ENCODE measurements at regions not wholly inside any gene's neighbourhood (a gene's known extent, or its start where the extent isn't known, plus 50 kb on each side); places are given as distances from the start of the nearest gene placed in this dataset.
A peak's percentile ranks its signal among the peaks of the same experiment; 100 is the strongest.

DNA sequence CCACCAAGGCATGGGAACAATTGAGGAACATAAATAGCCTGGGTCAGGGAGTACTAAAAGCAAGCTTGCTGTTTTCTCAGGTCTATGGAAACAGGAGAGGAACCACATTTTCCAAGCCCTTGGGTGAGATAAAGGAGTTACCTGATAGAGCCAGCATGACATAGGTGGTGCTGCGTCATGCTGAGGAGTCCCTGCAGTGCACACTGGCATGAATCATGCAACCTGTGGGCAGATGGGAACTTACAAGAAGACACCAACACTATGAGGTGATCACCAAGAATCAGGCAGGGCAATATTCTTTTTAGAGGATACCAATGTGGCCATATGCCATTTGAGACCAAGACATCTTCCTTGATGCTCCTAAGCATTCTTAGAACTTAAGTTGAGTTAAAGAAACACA is 531.8 kb downstream of the ZEB2 start:
- DNase-seq (ENCODE audit: low read depth, low spot score), result no peak
- no peak overlapping the region for H3K27ac ChIP-seq

DNA sequence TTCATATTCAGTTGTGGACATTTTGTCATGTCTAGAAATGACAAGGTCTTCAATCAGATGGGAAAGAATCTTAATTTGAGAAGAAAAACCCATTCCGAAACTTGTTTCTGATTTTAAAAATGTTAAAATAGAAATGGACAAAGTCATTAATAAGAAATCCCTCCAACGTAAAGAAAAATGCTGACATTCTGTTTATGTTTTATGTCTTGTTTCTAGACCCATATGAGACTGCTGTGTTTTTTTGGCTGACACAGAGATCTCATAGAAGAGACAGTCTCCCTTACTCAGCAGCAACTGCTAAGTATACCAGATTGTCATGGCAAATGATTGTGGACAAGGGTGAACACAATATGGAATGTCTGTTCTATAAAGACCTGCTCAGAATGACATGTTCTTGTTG is 538.5 kb downstream of the ZEB2 start:
- DNase-seq (ENCODE audit: low read depth, low spot score), result no peak
- H3K27ac ChIP-seq, result no peak overlapping the region

DNA sequence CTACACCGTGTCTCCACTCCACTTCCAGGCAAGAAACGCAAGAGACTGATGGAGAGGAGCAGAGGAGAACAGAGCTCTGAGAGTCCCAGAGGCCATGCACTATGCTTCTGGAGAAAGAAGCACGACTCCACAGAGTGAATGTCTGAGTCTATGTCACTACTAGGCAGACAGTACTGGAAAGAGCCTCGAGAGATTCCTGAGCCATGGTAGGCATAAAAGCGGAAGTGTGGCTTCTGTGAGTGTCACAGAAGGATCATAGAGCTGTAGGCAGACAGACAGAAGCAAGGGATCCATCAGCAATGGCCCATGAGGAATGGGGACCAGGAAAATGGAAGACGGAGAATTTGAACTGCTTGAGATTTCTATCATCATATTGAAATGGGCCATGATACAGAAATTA is 542.6 kb downstream of the ZEB2 start:
- DNase-seq (ENCODE audit: low read depth, low spot score), result no peak
- H3K27ac ChIP-seq, result no peak overlapping the region

DNA sequence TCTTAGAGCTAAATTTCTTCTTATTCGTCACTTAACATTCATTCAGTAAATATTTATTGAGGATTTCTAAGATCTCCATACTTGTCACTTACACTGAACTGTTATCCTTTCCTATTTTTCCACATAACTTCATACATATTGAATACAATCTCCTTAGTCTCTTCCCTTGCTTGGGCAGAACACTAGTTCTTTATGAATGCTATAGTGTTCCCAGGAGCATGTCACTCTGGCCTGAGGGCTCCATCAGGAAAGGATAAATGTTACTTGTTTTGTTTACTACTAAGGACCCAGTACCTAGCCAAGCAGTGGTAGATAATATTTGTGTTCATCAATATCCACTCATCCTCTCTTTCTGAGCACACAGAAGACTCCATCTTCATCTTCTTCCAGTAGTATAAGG is 544.7 kb downstream of the ZEB2 start:
- no peak for DNase-seq (ENCODE audit: low read depth, low spot score)

DNA sequence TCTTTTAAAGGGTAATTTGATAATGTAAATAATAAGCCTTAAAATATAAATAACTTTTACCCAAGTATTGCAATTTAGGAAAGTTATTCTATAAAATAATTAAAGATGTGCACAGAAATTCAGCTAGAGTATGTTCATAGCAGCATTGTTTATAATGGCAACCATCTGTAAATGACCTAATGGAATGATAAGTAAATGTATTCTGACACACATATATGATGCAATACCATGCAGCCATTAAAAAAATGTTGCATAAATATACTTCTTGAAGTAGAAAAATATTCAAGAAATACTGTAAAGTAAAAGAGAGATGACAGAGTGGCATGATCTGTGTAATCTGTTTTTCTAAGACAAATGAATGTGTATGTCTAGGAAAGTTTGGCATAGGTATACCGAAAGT is 545.7 kb downstream of the ZEB2 start:
- H3K27ac ChIP-seq, result no peak overlapping the region
- no peak for DNase-seq (ENCODE audit: low read depth, low spot score)

More for the DNA sequence above, 544.7 kb downstream of the ZEB2 start:
- no peak overlapping the region for H3K27ac ChIP-seq

DNA sequence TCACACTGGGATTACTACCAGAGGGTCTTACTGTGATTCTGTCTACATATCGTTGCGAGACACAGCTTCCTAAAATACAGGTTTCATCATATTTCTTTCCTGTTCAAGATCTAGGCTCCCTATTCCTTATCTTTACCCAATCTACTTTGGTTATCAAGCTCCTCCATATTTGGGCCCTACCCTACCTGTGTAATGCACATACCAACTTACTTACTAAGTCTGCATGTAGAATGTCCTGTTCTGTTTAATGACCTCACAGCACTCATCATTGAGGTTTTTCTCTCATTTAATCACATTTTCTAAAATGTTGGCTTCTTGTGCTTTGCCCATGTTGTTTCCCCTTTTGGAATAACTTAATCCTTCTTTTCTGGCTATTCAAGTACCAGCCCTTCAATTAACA is 551.1 kb downstream of the ZEB2 start:
- no peak for DNase-seq (ENCODE audit: low read depth, low spot score)
- no peak overlapping the region for H3K27ac ChIP-seq

DNA sequence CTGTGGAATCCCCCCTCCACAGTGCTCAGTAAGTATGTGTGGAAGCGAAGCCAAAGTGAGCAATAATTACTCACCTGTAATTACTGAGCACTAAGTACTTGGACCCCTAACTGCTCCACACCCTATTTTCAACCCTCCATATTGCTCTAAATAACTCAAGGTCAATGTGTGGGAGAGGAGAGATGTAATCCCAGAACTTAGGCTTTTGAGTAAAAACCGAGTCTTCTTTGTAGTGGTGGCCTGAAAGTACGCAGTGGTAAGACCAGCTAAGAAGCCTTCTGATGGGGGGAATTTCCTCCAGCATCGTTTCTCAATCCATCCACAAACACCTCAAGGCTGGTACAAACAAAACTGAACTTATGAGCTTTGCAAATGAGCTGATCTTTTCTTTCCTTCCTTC is 551.6 kb downstream of the ZEB2 start:
- DNase-seq (ENCODE audit: low read depth, low spot score), result no peak
- no peak overlapping the region for H3K27ac ChIP-seq

DNA sequence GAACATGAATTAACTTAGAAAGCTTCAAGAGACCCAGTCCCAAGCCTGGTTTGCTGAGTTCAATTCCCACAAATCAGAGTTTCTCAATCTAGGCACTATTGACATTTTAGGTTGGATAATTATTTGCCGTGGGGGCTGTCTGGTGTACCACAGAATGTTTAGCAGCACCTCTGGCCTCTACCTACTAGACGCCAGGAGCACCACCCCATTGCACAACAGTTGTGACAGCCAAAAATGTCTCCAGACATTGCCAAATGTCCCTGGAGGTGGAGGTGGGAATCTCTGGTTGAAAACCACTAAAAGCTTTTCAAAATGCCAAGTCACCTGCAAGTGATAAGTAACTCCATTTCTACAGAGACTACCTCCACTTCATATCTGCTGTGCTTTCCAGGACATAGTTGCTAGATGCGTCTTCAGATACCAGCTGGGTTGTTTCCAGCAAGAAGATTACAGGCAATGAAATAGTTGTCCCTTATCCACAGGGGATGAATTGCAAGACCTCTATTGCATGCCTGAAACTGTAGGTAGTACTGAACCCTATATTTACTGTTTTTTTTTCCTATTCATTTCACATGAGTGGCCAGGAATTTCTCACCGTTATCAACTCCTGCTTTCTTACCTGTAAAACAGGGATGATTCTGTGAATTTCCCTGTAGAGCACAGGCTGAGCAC is 554.3 kb downstream of the ZEB2 start:
- no peak for DNase-seq (ENCODE audit: low read depth, low spot score)
- no peak overlapping the region for H3K27ac ChIP-seq

DNA sequence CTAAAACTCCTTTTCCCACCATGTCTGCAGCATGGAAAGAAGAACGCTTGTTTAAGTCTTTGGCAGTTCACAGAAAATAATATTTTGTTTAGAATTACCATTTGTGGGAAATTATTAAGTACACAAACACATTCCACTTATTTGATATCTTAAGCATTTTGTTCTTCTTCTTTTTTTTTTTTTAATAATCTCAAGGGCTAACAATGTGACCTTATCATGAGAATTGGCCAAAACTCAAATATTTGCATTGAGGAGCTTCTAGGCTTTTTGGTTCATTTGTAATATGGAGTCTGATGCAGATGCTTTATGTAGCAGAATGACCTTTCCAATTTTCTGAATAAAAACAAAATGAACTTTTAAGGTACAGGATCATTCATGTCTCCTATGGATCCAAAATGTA is 555.0 kb downstream of the ZEB2 start:
- DNase-seq (ENCODE audit: low read depth, low spot score), result no peak

DNA sequence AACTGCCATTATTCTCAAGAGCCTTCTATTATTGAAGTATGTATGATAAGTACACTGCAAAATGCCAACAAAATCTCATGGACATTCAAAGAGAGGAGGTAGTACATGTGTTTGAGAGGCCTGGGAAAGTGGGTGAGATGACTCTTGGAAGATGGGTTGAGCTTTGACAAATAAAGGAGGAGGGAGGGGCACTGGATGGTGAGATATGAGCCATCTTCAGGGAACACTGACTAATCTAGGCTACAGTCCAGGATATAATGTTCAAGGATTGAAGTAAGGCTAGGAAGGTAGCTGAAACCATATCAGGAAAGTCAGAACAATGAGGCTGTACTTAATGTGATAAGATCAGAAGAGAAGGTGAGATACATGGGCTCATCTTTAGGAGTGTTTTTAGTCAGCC is 559.7 kb downstream of the ZEB2 start:
- H3K27ac ChIP-seq, result no peak overlapping the region
- DNase-seq (ENCODE audit: low read depth, low spot score), result peak; percentile 2

More for the DNA sequence above, 555.0 kb downstream of the ZEB2 start:
- no peak overlapping the region for H3K27ac ChIP-seq

DNA sequence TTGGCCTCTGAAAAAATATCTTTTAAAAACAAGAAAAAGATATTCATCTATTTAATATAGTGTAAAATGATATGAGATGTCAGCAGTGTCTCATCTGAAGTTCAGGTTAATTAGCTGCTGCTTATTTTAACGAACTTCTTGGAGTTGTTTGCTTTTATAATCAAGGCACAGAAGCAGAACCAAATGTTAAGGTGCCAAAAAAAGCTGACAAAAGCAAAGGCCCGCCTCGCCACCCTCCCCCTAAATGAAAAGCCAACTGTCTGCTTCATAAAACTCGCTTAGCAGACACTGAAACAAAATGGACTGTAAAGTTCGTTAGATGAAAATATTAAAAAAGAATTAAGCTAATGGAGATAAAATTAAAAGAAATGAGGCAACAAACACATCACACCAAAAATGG is 562.6 kb downstream of the ZEB2 start:
- H3K27ac ChIP-seq, result no peak overlapping the region
- DNase-seq (ENCODE audit: low read depth, low spot score), result no peak

DNA sequence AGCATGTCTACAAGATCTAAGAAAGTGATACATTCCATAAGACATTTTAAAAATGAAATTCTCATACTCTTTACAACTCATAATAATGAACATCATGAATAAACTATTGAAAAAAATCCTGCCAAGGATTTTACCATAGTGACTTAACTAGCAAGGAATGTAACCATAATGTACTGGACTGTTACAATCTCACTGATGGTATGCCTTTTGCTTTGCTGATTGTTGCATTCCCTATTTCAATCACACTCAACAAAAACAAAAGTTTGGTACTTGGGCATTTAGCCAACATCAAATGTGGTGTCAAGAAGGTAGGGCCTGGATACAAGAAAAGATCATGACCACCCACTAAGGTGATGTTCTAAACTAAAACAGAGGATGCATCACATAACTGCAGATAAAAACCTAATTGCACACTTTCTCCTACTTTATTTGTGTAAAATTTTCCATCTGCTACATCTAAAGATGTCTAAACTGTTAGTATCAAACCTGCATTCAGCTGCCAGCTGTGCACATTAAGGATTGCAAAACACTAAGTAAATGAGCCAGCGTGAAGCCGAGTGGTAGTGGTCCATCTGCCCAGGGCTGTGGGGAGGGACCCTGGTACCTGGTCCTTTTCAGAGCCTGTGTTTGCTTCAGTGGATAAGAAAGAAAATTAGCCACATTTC is 564.4 kb downstream of the ZEB2 start:
- no peak overlapping the region for H3K27ac ChIP-seq
- no peak for DNase-seq (ENCODE audit: low read depth, low spot score)

DNA sequence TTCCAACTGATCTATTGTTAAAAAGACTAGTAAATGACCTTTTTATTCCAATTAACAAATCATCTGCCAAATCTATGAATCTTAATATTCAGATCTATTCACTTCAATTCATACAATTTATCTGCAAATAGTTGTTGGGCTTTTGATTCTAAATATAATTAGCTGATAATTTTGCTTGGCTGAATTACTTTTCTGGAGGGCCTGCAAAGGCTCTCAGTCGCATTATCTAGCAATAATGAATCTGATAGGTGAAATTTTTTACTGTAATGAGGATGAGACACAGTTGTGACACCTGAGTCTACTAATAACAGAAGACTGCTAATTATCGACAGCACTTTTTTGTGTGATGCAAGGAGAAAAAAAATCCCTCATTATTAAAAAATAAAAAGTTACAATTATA is 565.1 kb downstream of the ZEB2 start:
- DNase-seq (ENCODE audit: low read depth, low spot score), result no peak
- no peak overlapping the region for H3K27ac ChIP-seq

DNA sequence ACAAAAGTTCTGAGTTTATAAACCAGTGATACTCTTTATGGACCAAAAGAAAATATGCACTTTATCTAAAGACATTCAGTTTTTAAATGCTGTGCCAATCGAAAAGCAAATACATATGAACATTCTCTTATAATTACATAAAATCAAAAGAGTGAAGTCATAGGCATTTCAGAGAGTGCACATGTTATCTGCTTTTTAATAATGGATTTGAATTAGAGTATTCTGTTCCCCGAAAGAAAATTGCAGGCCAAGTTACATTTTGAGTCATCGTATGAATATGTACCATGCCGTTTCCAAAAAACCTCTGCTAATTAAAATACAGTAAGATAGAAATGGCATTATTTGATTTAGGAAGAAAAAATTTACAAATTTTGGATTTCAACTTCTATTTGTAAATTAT is 565.7 kb downstream of the ZEB2 start:
- H3K27ac ChIP-seq, result no peak overlapping the region
- no peak for DNase-seq (ENCODE audit: low read depth, low spot score)

DNA sequence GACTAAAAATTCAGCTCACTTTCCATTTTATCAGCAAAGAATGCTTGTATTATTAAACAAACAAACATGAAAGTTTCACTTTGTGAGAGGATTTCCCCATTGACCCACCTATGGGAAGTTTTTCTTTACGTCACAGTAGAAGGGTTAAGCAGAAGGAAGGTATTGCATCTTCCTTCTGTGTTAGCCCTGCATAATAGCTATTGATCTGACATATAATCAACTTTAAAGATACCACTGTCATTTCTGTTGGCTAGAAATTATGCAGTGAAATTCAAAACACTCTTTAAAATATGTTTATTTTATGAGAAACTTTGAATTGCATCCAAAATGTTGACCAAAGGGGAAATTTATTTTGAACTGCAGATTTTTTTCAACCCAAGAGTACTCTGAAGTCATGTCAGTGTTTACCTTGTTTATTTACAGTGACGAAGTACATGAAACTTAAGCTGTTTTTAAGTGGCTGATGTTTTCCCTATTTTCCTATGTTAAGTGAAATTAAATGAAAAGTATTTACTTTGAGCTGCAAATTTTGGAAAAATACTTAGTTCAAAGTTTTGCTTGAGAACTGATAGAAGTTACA is 566.4 kb downstream of the ZEB2 start:
- no peak for DNase-seq (ENCODE audit: low read depth, low spot score)
- H3K27ac ChIP-seq, result no peak overlapping the region

DNA sequence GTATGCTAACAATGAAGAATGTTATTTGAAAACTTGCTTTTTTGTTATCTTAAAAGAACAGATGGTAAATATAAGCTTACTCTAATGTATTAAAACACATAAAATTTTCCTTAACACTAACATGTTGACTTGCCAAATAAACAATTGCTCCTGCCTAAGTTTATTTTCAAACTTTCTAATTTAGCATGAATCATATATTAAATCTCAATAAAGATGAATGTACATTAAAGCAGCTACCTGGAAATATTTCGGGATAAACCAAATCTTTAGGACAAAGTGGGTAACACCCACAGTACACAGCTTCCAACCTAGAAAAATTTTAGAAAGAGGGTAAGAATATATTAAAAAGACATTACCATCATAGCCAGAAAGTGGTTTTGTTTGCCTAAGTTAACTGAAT is 567.4 kb downstream of the ZEB2 start:
- no peak for DNase-seq (ENCODE audit: low read depth, low spot score)
- no peak overlapping the region for H3K27ac ChIP-seq

DNA sequence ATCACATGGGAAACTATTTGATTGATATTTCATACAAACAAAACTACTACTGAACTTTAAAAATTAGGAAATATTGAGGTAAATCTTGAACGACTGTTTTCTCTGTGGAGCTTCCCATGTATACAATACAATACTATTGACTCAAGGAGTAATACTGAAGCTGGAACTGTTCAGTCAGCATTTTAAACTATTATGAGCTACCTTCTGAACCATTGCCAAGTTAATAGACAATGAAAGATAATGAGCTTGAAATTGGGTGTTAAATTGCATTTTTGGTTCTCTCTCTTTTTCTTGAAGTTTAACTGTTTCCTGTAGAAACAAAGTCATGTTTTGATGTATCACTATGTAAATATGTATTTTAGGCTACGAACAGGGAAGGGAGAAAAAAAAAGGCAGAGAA is 569.2 kb downstream of the ZEB2 start:
- no peak for DNase-seq (ENCODE audit: low read depth, low spot score)
- no peak overlapping the region for H3K27ac ChIP-seq

DNA sequence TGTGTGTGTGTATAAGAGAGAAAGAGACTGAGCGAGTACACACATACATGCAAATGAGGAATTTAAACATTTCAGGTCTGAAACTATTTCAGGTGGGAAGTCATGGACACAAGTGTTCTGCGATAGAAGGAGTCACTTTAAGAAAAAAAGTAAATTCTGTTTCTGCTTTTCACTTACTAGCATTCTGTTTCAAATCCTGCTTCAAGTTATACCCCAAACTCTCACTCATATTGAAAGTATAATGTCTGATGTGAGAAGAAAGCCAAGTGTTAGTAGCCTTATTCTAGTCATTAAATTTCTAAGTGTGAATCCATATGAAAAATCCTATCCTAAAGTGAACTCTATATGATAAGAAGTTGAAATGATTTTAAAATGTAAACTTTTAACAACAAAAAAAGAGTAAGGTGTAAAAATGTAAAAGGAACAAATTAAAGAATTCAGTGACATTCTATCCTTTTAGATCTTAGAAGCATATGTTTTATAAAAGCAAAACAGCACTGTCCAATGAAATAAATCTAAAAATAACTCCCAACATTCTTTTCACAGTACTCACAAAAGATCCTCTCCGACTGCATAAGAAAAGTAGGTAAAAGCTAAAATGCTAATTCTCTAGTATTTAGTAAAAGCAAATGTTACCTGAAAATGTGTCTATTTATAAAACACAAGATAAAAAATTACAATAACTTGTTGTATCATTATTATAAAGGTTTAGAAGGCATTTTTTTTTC is 570.6 kb downstream of the ZEB2 start:
- H3K27ac ChIP-seq, result no peak overlapping the region
- DNase-seq (ENCODE audit: low read depth, low spot score), result no peak

DNA sequence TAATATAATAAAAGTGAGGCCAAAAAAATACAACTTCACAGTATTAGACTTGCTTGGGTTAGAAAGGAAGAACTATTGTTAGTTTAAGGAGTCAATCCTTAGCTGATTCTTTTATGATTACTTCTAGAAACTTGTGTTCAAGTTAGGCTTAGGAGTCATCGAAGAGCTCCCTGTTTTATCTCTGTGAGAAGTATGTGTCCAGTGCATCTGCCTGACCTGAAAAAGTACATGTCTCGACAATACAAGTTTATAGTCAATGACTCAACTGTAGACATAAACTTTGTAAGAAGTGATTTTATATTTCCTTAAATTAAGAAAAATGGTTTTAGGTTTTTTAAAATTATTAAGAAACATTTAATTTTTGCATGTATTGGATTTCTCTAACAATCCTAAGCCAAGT is 571.2 kb downstream of the ZEB2 start:
- H3K27ac ChIP-seq, result no peak overlapping the region
- peak; percentile 10 for DNase-seq (ENCODE audit: low read depth, low spot score)

DNA sequence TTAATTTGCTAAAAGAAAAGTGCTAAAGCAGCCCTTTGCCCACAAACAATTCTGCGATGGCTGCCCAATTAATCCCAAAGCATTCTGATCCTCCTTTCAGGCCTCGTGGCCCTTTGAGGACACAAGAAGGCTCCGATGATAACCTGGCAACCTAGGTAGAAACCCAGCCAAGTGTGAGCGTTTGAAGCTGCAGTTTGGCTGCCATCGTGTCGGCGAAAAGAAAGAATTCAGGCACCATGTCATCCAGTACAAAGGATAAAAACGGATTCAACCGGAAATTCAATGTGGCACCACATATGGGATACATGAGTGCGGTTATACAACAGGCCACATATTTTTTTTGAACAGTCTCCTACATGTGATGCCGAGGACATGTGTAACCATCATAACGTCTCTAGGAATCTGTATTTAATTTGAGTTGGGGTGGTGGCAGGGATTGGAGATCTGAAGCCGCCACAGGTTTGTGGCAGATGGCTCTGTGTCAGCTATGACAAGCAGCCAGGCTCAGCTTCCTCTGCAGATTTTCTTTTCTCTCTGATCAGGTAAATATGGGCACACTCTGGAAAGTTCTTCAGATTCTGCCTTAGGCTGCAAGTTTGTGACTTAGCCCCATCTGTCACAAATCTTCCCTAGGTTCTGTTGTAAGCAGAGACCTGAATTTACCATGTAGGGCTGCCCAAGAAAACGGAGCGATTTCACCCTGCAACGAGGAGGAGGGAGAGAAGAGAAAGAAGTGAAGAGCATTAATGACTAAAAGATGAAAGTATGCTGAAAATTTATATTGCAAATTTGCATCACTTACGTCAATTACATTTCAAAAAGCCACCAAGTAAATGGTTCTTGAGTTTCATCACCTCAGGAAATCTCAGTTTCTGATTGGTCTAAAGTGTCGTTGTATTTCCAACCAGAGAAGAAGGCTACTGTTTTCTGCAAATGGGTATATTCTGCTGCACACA is 573.2 kb downstream of the ZEB2 start:
- no peak overlapping the region for H3K27ac ChIP-seq
- DNase-seq (ENCODE audit: low read depth, low spot score), result no peak
